Sciatic nerve (tissue), 2 donors: ENCODE measurements at regions not wholly inside any gene's neighbourhood (a gene's known extent, or its start where the extent isn't known, plus 50 kb on each side); places are given as distances from the start of the nearest gene placed in this dataset.

Source experiments
- ATAC-seq: fragments of 200-7000 bp; cut with Tn5 transposase; one replicate; pipeline ENCODE4 v1.9.1; 2020; ENCODE audit warnings: mild to moderate bottlenecking, moderate library complexity
- DNase-seq: peaks from one replicate; pipeline ENCODE4 v3.0.0-alpha.2; 2020; ENCODE audit warnings: low spot score
- intact Hi-C: fragments of 100-400 bp; cut with DNase I; formaldehyde crosslinking; loops from one replicate; pipeline ENCODE4 v1.14.2; 2022
- donor health status: DM: no; HTN: no; CAD: no.
- donor health status: DM: no; HTN: no; CAD: no.

DNA sequence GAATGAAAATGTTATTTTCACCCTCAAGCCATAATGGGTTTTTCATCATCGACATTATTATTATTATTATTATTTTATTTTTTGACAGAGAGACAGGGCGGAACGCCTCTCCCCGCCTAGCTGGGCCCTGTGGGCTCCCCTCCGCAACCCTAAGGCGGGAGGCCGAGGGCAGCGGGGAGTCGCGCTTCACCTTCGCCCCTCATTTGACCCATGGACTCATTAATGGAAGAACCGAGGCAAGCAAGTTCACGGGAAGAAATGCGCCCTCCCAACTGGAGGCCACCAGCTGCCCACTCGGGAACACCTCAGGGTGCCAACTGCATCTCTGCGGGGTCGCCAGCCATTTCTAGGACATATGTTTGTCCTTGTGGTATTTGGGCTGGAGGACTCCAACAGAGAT is 115.3 kb upstream of the KIRREL3 start:
- DNase-seq (no peak), ATAC-seq (no peak)
- intact Hi-C loops, result no loop called here

DNA sequence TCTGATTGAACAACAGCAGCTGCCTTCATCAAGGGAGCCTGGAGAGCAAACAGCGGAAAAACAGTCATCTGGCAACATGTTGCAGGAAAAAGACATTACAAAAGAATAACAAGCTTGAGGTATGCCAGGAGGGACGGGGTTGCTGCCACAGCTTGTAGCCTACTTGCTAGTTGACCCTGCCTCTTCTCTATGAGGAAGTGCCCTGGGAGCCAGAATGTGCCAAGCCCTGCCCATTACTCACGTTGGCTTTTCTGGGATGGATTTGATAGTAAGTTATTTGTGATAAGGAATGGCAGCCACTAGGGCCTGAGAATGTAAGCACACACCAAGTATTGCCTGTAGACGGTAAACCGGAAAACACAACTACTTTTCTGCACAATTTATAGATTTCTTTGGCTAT is 113.5 kb upstream of the KIRREL3 start:
- intact Hi-C loops, result no loop called here
- ATAC-seq (no peak), DNase-seq (no peak)

DNA sequence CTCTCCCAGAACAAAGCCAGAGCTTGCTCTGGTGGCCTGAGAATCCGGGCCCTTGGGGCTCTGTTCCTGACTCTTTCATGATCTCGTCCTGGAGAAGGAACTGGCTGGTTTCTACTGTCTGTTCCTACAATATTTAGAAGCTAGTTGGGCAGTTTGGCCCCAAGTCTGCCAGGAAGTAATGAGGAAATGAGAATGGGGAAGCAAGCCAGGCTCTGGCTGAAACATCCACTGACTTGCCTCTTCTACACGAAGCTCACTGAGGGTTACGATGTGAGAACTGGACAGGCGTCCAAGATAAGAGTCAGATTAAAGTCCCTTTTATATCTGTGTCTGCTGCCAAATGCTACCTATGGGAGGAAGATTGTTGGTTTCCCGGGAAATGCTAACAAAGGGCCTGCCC is 110.0 kb upstream of the KIRREL3 start:
- ATAC-seq (peak; percentile 59), DNase-seq (no peak)
- intact Hi-C loops, result no loop called here

DNA sequence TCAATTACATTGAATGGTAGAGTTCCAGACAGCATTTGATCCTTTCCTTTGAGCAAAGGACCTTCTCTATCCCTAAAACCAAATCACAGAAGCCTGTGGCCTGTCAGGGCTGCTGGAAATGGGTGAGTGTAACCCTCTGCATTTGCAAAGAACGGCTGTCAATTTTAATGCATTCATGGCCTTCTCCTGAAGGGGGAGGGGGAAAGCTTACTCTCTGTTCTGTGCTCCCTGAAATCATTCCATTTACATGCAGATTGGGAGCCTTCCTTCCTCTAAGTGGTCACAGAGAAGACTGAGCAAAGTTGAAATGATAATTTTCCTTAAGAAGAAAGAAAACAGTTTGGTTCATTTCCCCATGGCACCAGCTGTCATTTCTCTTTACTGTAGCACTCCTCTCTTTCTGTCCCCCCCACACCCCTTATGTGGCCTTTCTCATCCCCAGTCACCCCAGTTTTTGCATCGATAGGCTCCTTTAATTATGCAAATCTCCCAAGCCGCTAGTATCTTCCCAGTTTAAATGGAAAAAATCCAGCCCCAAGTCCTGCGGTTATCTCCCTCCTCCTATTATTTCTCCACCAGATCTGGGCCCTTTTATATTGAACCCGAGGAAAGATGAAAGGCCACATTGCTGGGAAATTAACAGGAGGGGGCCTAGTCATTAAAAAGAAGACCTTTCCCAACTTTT is 109.4 kb upstream of the KIRREL3 start:
- ATAC-seq (no peak), DNase-seq (no peak)
- intact Hi-C loops, result no loop called here

DNA sequence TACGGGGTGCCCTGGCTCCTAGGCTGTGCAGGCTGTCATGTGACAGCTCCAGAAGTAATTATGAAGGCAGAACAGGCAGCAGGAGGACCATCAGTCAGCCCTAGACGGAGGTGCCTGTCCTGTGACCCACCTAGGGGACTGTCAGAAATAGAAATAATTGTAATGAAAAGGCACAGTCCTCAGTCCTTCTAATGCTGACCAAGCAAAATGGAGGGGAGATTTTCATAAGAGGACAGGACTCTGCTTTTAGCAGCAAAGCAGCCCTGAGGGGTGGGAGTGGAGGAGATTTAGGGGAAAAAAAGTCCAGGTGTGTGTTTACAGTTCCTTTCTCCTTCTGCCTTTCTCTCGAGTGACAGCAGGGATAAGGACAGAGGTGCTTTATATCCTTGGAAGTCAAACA is 108.3 kb upstream of the KIRREL3 start:
- DNase-seq (no peak), ATAC-seq (no peak)
- intact Hi-C loops, result no loop called here

DNA sequence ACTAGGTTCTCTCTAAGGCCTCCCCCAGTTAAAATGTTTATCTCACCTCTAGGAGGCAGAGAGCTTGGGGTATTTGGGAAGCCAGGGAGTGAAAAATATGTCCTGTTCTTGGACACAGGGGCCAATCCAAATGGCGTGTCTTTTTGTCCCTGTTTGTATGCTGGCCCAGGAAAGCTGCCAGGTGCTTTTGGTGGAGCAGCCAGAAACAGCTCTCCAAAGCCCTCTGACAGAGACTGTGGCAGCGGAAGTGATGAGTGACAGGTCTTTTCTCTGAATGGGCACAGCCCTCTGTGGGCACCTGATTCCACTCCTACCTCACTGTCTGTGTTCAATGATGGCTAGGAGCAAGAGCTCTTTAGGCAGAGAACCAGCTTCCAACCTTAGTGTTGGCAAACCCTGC is 106.4 kb upstream of the KIRREL3 start:
- DNase-seq (no peak), ATAC-seq (no peak)
- intact Hi-C loops, result no loop called here

DNA sequence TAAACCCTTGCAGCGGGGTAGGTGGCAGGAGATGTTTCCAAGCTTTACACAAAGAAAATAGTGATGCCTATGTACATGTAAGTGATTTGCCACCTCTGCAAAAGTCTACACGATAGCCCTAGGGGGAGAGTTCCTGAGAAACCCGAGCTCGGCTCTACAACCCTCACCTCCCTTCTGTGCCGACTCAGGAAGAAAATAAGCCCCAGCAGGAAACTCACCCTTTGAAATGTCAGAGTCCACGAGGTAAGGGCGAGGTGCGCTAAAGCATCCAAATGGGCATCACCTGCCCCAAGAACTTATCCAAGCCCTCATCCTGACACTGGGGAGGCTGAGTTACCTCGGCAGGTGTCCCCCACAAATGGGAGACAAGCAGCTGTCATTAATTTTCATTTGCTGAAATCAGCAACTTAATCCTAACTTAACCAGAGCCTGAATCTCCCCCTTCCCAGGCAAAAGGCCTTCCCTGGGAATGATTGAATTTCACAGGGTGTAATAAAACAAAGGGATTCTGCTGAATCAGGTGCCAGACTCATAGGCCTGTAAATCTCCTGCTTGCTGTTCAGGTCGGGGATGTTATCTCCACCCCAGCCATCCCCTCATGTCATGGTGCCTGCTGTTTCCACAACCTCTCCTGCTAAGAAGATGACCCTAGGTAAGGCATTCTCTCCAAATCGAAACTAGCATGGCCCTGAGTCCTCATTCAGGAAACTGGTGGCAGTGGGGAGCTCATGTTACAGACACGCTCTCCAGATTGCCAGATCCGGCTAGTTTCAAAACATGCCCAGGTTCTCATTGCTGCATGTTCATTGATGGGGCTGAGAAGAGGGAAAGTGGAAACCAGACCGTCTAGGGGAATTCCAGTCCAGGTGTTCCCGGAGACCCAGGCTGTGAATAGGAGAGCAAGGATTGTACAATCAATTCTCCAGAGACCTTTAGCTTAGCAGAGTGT is 105.3 kb upstream of the KIRREL3 start:
- intact Hi-C loops, result no loop called here
- ATAC-seq, result no peak
- DNase-seq, result no peak

DNA sequence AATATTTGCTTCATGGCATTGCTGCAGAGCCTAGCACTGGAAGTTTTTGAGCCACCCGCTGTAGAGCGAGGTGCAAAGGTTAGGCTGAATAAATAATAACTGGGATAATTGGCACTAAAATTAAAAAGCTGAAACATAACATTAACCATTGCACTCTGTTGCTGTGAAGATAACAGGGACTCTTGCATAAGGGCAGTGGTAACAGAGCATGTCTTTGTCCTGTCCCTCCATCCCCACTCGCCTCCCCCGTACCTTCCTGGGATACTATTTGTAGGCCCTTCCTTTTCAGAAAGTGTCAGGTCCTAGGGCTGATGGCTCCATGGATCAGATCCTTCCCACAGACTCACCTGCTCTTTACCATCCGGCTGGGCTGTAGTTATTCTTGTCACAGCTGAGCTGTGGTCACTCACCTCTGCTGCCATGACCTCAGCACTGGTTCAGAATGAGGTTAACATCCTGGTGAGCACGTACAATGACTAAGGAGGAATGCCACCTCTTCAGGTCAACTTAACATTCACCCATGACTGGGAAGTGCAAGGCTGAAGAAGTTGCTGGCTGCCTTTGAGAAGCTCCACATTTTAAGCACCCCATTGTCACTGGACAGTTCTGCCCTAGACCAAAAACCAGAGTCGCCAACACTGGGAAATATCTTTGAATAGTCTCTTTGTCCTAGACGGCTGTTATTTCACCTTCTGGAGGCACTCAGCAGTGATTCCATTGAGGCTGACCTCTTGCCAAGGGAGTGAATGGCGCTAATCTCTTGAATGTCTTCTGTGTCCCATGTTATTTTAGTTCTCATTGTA is 103.2 kb upstream of the KIRREL3 start:
- ATAC-seq, result no peak
- intact Hi-C loops, result no loop called here
- DNase-seq, result no peak

DNA sequence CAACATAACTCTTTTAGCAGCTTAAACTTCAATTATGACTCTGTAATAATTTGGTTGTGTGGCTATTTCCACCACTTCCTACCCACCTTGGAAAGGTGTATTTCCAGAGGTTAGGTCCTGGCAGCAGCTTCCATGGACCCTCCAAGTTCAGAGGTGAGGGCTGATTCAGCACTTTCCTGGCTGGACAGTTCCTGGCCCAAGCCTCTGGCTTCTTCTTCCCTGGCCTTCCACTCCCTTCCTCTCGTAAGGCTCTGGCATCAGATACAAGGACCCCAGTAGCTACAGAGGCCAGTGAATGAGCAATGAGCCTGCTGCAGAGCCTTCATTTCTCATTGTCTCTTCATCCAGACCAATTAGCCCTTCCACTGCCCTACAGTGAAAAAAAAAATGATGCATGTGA is 98.1 kb upstream of the KIRREL3 start:
- ATAC-seq, result no peak
- DNase-seq, result no peak
- intact Hi-C loops, result no loop called here

DNA sequence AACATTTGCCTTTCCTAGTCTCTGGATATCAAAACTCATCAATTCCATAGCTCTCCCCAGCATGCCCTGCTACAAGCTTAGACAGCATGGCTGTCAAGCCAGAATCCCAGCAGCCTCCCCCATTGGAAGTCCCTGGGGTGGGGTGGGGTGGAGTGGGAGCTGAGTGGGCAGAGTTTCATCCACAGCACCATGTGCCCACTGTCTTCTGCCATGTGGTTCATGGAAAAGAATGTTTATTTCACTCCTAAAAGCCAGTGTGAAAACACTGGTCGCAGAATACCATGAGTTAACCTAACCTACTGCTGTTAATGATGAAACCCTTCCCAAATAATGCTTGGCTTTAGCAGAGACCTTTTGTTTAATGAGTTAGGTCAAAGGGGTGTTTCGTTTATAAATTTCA is 80.2 kb upstream of the KIRREL3 start:
- ATAC-seq (no peak), DNase-seq (no peak)
- intact Hi-C loops, result no loop called here

DNA sequence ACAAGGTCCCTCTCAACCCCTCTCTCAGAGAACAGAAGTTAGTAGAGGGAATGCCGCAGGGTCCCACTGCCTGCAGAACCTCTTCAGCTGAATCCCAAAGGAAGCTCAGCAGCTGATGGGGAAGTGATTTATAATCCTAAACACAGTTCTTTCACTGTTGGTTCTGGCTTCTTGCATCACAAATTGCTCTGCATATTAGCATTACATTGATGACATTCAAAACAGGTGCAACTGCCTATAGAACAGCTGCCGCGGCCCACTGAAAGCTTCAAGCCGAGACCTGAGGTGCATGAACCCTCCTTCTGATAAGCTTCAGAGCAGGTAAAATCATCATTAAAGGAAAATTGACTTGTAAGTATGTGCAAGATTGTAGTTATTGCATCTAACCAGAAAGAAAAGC is 75.2 kb upstream of the KIRREL3 start:
- DNase-seq (no peak), ATAC-seq (no peak)
- intact Hi-C loops, result no loop called here

DNA sequence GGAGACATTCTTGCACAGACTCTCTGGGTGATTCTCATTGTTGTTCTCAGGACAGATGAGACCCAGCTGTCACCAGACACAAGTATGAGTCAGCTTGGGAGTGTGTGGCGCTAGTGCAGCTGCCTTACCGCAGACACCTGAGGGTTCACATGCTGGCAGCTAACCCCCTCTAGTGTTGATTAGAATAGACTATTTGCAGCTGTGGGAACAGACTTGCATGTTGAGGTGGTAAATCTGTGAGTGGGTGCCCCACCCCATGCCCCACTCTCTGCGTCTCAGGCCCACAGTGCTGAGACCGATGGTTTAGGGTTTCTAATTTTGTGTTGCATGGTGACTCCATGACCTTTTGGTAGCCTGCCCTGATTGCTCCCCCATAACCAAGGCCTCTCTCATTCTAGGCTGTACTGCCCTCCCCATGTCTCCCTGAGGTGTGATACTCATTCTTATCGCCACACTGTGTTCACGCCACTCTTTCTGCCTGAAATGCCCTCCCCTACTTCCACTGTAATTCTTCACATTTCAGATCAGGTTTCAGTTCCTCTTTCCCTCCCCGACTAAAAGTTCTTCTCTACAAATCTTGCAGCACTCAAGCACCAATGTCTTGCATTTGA is 73.7 kb upstream of the KIRREL3 start:
- DNase-seq (no peak), ATAC-seq (peak; percentile 57)
- intact Hi-C loops, result no loop called here

DNA sequence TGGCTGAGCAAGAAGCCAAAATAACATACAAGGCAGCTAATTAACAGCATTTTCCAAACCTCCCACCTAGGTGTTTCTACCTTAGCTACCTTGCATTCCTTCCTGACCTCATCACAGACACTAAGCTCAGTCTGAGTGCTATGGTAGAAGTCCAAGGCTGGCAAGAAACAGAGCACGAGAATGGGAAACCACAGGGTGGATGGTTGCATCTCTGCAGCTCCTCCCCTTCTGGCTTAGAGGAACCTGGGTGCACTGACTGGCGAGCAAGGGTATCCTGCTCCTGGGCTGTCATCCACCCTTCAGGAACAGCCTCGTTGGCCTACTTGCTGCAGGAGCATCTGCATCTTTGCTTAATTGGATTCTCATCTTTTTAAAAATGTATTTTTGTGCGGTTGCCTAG is 73.1 kb upstream of the KIRREL3 start:
- intact Hi-C loops, result no loop called here
- ATAC-seq, result no peak
- DNase-seq, result no peak

DNA sequence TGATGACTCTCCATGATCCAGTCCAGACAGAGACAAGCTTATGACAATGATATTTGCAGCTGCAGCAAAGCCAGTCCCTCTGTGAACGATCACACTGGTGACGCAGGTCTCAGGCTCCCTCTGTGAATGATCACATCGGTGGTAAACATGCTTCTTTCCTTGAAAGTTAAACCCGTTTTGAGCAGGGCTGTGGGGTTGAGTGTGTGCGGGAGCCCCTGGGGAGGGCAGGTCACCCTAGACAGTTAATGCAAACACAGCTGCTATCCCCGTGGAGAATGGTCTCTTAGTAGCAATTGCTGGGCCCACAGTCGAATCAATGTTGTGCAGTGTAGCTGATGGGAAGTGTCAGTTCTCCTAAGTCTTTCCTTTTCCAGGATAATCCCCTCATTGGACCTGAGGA is 71.0 kb upstream of the KIRREL3 start:
- intact Hi-C loops, result no loop called here
- DNase-seq (no peak), ATAC-seq (no peak)

DNA sequence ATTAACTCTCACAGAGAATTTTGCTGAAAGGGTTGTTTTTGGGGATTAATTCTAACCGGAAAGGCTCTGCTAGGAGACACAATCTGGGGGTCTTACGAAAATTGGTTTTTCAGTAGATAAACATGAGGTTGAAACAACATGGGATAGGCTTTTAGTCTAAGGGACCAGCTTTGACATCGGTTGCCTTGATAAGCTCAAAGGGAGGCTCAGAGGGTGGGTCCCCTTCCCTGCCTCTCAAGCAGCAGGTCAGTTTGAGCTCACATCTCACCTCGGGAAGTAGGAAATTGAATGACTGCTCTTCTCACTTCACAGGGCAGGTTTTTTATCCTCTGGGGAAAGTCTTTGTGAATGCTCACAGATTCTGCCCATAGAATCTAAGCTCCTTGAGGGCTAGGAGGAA is 70.2 kb upstream of the KIRREL3 start:
- no peak for DNase-seq
- ATAC-seq, result no peak
- intact Hi-C loops, result no loop called here

DNA sequence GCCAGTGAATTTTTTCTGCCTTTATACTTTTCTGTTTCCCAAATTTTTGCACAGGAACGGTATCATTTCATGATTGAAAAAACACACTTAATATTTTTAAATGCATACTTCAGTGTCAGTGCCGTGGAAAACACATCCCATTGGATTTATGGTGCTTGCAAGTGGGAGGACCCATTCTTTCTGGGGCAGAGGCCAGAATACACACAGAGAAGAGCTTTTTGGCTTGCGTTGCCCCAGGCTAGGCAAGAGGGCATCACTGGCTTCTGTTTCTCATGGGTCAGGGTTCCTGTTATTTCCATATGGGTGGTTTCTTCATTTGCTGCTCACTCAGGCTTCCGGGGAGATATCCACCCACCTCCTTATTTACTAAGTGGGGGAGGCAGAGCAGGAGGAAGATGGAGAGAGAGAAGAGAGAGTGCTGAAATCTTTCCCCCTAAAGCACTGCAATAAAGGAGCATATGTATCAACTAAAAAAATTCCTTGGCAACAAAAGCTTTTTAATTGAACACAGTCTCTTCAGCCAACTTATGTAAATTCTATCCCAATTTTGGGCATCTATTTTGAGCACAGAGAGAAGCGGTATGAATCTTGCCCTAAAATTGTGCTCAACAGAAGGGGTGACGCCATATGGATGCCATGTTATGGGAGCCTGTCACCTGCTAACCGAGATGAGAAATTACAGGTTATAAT is 66.0 kb upstream of the KIRREL3 start:
- DNase-seq, result no peak
- intact Hi-C loops, result no loop called here
- ATAC-seq, result no peak

DNA sequence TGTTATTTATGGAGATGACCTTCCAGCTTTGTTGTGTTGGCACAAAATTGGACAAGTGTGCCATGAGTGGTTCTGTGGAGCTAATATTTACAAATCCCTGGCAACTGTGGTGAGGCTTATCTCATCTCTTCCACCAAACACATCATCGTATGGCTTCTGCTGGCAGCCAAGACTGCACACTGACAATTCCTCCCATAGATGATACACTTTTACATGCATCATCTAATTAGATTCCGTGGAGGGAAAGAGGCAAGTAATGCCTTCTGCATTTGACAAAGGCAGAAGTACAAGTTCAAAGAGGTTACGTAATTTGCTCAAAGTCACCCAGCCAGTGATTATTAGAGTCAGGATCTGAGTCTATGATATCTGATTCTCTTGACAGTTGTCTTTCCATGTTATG is 62.7 kb upstream of the KIRREL3 start:
- DNase-seq, result no peak
- no peak for ATAC-seq
- intact Hi-C loops, result no loop called here

DNA sequence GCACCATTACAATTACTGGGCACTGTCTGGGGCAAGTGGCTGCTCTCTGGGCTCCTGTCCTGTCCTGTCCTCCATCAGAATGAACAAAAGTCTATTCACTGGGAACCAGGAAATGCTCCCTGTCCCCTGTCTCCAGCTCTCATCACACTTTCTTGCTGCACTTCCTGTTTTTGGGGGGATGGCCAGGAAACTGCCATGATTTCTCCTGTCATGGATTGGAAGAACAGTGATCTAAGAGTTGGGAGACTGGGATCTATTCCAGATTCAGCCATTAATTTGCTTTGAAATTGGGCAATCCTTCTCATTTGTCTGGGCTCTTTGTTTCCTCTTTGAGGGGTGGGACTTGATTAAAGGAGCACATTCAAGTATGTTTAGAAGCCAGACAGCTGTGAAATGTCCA is 61.4 kb upstream of the KIRREL3 start:
- ATAC-seq (no peak), DNase-seq (no peak)
- intact Hi-C loops, result no loop called here

DNA sequence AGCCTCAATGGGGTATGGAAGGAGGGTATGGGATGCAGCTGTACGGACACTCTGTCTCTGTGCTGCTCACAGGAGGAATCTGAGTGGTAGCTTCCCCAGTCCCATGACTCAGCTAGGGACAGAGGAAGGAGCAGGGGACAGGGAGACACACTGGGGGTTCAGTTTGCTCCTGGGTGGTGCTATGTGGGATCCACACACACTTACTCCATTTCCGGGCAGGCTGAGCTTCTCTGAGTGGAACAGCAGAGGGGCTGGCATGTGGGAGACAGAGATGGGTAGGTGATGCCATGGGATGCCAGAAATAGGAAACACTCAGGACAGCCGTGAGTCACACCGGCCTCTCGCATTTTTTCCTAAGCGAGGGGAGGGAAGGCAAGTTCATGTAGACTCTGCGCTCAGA is 59.2 kb upstream of the KIRREL3 start:
- DNase-seq, result no peak
- no peak for ATAC-seq
- intact Hi-C loops, result no loop called here
